HUES6 (cell line): ENCODE measurements at regions not wholly inside any gene's neighbourhood (a gene's known extent, or its start where the extent isn't known, plus 50 kb on each side); places are given as distances from the start of the nearest gene placed in this dataset.
"Not testable (repeated sequence)": the region's sequence is repeated elsewhere in the genome, so short reads cannot be mapped to it uniquely, and the experiment has no call there.

Source experiments
- H3K27ac ChIP-seq: 2 replicates; pipeline ENCODE4 v1.7.0; 2013; ENCODE audit warnings: low read depth, mild to moderate bottlenecking, low read length, inconsistent platforms
- H3K27me3 ChIP-seq: 2 replicates; pipeline ENCODE4 v1.6.1; 2013; ENCODE audit warnings: low read length; ENCODE audit not compliant: control insufficient read depth, insufficient read depth
- H3K36me3 ChIP-seq: 2 replicates; pipeline ENCODE4 v1.6.1; 2013; ENCODE audit warnings: low read length; ENCODE audit not compliant: control insufficient read depth, insufficient read depth
- H3K4me1 ChIP-seq: 2 replicates; pipeline ENCODE4 v1.6.1; 2013; ENCODE audit warnings: low read length; ENCODE audit not compliant: control insufficient read depth, insufficient read depth
- H3K4me3 ChIP-seq: 2 replicates; pipeline ENCODE4 v1.5.1; 2013; ENCODE audit warnings: low read depth, low read length
- H3K9ac ChIP-seq: one replicate; pipeline ENCODE4 v1.6.1; 2013; ENCODE audit warnings: mild to moderate bottlenecking, low read length
- H3K9me3 ChIP-seq: 2 replicates; pipeline ENCODE4 v1.6.1; 2013; ENCODE audit warnings: low read depth, low read length; ENCODE audit not compliant: control insufficient read depth, insufficient read depth

DNA sequence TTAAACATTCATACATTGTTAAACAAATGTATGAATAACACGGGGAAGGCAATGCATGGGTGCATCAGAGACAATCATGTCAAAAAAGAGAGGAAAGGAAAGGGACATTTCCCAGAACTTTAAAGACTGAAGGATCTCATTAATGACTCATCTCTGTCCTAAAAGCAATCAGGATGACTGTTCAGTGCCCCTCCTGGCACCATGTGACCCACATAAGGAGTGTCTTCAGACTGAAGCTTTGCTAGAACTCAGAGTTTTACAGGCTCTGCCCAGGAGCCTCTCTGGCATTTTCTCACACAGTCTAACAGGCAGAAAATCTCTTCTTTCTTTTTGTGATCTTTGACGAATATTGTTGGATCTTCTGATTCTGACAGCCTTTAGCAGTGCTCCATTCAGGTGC is 315.3 kb downstream of the OTUD1 start:
- no peaks in the 10 kb centered on the region for H3K36me3 ChIP-seq
- H3K27me3 ChIP-seq: no peaks in the 10 kb centered on the region
- 0 out of 2 replicates have a peak, but pooled peaks cover 4% of the 10 kb centered on the region for H3K4me1 ChIP-seq
- no peak overlapping the region for H3K9ac ChIP-seq
- H3K9me3 ChIP-seq: no peaks in the 10 kb centered on the region
- no peak overlapping the region for H3K4me3 ChIP-seq
- no peak overlapping the region for H3K27ac ChIP-seq

GRCh38 chr10:23754941-23755340 is 316.1 kb downstream of the OTUD1 start:
- H3K4me1 ChIP-seq: 0 out of 2 replicates have a peak, but pooled peaks cover 4% of the 10 kb centered on the region
- H3K9ac ChIP-seq: no peak overlapping the region
- no peak overlapping the region for H3K27ac ChIP-seq
- no peaks in the 10 kb centered on the region for H3K36me3 ChIP-seq
- H3K9me3 ChIP-seq: no peaks in the 10 kb centered on the region
- no peak overlapping the region for H3K4me3 ChIP-seq
- H3K27me3 ChIP-seq: no peaks in the 10 kb centered on the region

DNA sequence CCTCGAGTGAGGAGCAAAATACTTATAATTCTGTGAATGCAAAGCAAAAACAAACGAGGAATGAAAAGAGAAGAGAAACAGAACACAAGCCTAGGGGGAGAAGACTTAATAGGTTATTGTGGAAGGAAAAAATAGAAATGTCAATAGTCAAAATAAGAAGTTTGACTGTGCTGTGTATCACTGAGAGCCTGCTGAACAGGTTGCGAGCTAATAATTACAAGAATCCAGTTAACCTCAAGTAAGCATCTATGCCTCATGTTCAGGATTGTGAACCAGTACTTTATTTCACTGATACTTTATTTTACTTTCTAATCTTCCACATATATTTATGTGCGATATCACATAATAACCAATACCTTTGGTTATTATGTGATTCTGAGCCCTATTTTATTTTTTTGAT is 316.7 kb downstream of the OTUD1 start:
- H3K9me3 ChIP-seq: no peaks in the 10 kb centered on the region
- no peak overlapping the region for H3K9ac ChIP-seq
- no peak overlapping the region for H3K27ac ChIP-seq
- H3K36me3 ChIP-seq: no peaks in the 10 kb centered on the region
- H3K4me1 ChIP-seq: 0 out of 2 replicates have a peak, but pooled peaks cover 4% of the 10 kb centered on the region
- H3K4me3 ChIP-seq: no peak overlapping the region
- no peaks in the 10 kb centered on the region for H3K27me3 ChIP-seq

GRCh38 chr10:23768281-23768680 is 329.4 kb downstream of the OTUD1 start:
- Histone ChIP-seq H3K4me3 (no peak overlapping the region), H3K27ac (no peak overlapping the region), H3K4me1 (no peaks in the 10 kb centered on the region), H3K27me3 (no peaks in the 10 kb centered on the region), H3K36me3 (no peaks in the 10 kb centered on the region), H3K9me3 (no peaks in the 10 kb centered on the region), H3K9ac (no peak overlapping the region)

DNA sequence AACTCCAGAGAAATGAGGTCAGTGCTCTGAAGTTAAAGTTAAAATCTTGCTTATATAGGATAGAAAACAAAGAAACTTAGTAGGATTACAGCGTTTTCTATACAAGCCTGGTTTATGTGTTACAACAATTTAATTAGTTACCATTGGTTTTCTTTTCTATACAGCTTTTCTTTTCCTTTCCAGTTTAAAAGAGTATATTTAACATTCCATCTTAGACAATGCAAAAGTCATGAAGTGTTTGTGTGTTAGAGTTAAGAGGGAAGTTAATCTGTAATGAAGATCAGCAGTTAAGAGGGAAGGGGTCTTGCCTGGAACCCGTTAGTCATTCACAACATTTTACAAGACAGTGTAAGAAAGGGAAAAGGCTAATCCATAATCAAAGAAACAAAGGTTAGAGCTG is 338.3 kb downstream of the OTUD1 start:
- no peak overlapping the region for H3K27ac ChIP-seq
- H3K27me3 ChIP-seq: no peaks in the 10 kb centered on the region
- no peak overlapping the region for H3K4me3 ChIP-seq
- no peaks in the 10 kb centered on the region for H3K4me1 ChIP-seq
- no peaks in the 10 kb centered on the region for H3K36me3 ChIP-seq
- no peaks in the 10 kb centered on the region for H3K9me3 ChIP-seq
- no peak overlapping the region for H3K9ac ChIP-seq

DNA sequence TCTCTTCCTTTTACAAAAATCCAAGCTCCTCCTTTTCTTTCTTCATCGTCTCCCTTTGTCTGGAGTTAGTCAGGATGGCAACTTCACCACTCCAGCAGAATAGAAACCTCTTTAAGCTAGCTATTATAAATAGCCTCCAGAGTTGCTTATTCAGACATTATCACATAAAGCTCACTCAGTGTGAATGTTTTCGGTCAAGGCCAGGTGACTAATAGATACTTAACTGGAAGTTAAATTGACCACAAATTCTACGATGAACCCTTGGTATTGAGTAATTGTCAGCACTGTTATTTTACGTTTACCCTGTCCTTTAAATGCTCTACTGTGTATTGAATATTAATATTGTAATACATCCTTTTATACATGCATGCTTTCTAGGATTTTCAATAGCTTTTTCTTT is 340.4 kb downstream of the OTUD1 start:
- Histone ChIP-seq H3K4me1 (no peaks in the 10 kb centered on the region), H3K36me3 (no peaks in the 10 kb centered on the region), H3K4me3 (no peak overlapping the region), H3K9ac (no peak overlapping the region), H3K9me3 (no peaks in the 10 kb centered on the region), H3K27me3 (no peaks in the 10 kb centered on the region), H3K27ac (no peak overlapping the region)

DNA sequence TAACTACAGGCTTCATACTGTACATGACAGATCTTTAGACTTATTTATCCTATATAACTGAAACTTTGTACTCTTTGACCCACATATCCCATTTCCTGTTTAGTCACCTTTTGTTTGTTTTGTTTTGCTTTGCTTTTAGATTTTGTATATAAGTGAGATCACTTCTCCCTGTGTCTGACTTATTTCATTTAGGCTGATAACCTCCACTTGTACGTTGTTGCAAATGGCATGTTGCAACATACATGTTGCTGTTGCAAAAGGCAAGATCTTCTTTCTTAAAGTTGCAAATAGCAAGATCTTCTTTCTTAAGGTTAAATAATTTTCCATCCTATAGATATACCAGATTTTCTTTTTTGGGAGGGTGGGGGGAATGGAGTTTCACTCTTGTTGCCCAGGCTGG is 341.5 kb downstream of the OTUD1 start:
- Histone ChIP-seq H3K9me3 (no peaks in the 10 kb centered on the region), H3K27ac (no peak overlapping the region), H3K27me3 (no peaks in the 10 kb centered on the region), H3K4me1 (no peaks in the 10 kb centered on the region), H3K36me3 (no peaks in the 10 kb centered on the region), H3K4me3 (no peak overlapping the region), H3K9ac (no peak overlapping the region)

GRCh38 chr10:23786594-23786993 is 347.7 kb downstream of the OTUD1 start:
- H3K4me1 ChIP-seq: no peaks in the 10 kb centered on the region
- H3K36me3 ChIP-seq: no peaks in the 10 kb centered on the region
- no peaks in the 10 kb centered on the region for H3K27me3 ChIP-seq
- H3K27ac ChIP-seq: no peak overlapping the region
- H3K9ac ChIP-seq: no peak overlapping the region
- no peak overlapping the region for H3K4me3 ChIP-seq
- no peaks in the 10 kb centered on the region for H3K9me3 ChIP-seq

- H3K27ac ChIP-seq: no peak overlapping the region
- H3K9ac ChIP-seq: no peak overlapping the region
- H3K9me3 ChIP-seq: no peaks in the 10 kb centered on the region
- H3K4me1 ChIP-seq: no peaks in the 10 kb centered on the region
- H3K4me3 ChIP-seq: no peak overlapping the region
- no peaks in the 10 kb centered on the region for H3K27me3 ChIP-seq
- H3K36me3 ChIP-seq: no peaks in the 10 kb centered on the region
These were observed 354.7 kb downstream of the OTUD1 start for GRCh38 chr10:23793577-23793976.

GRCh38 chr10:23797452-23797851 is 358.6 kb downstream of the OTUD1 start:
- not testable (repeated sequence) for H3K9me3 ChIP-seq, H3K27ac ChIP-seq, H3K27me3 ChIP-seq, H3K9ac ChIP-seq, H3K4me3 ChIP-seq, H3K4me1 ChIP-seq, H3K36me3 ChIP-seq

- Histone ChIP-seq H3K4me1 (no peaks in the 10 kb centered on the region), H3K27me3 (no peaks in the 10 kb centered on the region), H3K9me3 (no peaks in the 10 kb centered on the region), H3K9ac (no peak overlapping the region), H3K27ac (no peak overlapping the region), H3K36me3 (no peaks in the 10 kb centered on the region), H3K4me3 (no peak overlapping the region)
These were observed 365.2 kb downstream of the OTUD1 start for GRCh38 chr10:23804125-23804524.

DNA sequence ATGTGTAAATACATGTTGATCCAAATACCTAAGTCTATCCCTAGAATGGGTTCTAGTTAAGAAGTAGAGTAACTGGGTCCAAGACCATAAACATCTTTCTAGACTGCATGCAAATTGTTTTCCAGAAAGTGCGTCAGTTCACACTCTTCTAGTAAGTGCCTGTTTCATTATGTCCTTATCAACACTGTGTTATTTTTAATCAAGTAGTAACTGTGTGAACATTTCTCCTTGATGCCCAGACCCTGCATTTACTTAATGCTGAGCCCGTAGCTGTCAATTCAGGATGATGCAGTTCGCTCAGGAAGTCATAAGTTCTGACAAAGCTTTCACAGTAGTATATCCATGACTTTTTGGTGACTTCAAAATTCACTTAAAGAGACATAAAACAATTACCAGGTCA is 374.8 kb downstream of the OTUD1 start:
- Histone ChIP-seq H3K9ac (no peak overlapping the region), H3K4me3 (no peak overlapping the region), H3K27me3 (no peaks in the 10 kb centered on the region), H3K36me3 (no peaks in the 10 kb centered on the region), H3K9me3 (no peaks in the 10 kb centered on the region), H3K27ac (no peak overlapping the region), H3K4me1 (peaks cover 3% of the 10 kb centered on the region; the same call in 1 of the 2 replicates)
